ENCODE measurements at regions not wholly inside any gene's neighbourhood (a gene's known extent, or its start where the extent isn't known, plus 50 kb on each side); places are given as distances from the start of the nearest gene placed in this dataset.

DNA sequence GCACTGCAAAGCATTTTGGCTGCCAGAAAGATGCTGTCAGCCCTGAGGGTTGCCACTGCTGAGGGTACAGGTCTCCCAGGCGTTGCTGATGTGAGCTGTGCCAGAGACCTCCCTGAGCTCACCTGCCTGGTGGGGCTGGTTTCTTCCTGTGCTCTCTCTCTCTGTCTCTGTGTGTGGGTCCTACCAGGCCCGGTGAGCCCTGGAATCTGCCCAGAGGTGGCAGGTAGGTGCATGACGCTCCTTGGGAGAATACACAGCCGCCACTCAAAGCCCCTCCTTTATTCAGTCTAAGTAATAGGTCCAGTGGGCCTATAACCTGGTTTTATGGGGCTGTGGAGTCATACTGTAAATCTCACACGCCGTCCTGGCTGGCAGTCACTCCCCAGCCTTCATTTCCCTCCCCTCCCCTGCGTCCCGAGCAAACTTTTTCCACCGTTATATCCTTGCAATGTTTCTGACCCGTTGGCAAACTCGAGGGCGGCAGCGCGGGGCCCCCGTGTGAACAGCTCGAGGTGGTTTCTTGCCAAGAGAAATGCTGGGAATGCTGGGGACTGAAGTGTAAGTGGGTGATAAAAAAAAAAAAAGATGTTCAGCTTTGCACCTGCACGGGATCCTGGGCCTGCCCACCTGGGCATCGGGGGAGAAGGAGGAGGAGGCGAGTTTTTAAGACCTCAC, 245.9 kb downstream of the CRLF2 start:
- FAIRE-seq (no peak), DNase-seq (ENCODE audit: low read depth in 1 of 2, low spot score in 2 of 2) (no peak)
- no peaks in the 10 kb centered on the region for H3K9me3 ChIP-seq (ENCODE audit: insufficient read depth in 2 of 2, low read depth in 1 of 2, low read length in 1 of 2)
- CTCF ChIA-PET (ENCODE audit: partially characterized antibody) = no interaction called here
- no peak overlapping the region for H3K4me2 ChIP-seq (ENCODE audit: insufficient read depth in 1 of 2, low read depth in 2 of 2, low read length in 2 of 2)
- no peak overlapping the region for H3K56ac ChIP-seq (replicated peaks; ENCODE audit: insufficient read length, low read depth, low read length)
- no peak overlapping the region for H3K4me3 ChIP-seq (ENCODE audit: extremely low read depth in 1 of 4, insufficient read depth in 2 of 4, low read depth in 3 of 4, low read length in 4 of 4)
- H3K4ac ChIP-seq (replicated peaks; ENCODE audit: insufficient read length, low read depth, low read length) = no peak overlapping the region
- H3K23me2 ChIP-seq (ENCODE audit: low read depth, low read length) = no peaks in the 10 kb centered on the region
- POLR2A ChIA-PET (ENCODE audit: partially characterized antibody) = no interaction called here
- H3K27ac ChIP-seq (ENCODE audit: low read depth, low read length) = no peak overlapping the region
- peaks cover 0 to 3% (median under 1%) of the 10 kb centered on the region in 4 experiments; a peak in 4 of 7 replicates for H3K4me1 ChIP-seq (replicated peaks in 1 of 4; ENCODE audit: control insufficient read depth in 3 of 4, insufficient read depth in 4 of 4, low read length in 3 of 4)
- H3K9ac ChIP-seq (replicated peaks in 1 of 4; ENCODE audit: extremely low read depth in 1 of 4, low read depth in 3 of 4, low read length in 3 of 4) = no peak overlapping the region
- no peak overlapping the region for H4K91ac ChIP-seq (replicated peaks; ENCODE audit: insufficient read length, low read length)
- H2AK5ac ChIP-seq (ENCODE audit: low read depth, low read length) = no peak overlapping the region
- no peaks in the 10 kb centered on the region for H3K36me3 ChIP-seq (ENCODE audit: control insufficient read depth in 2 of 4, insufficient read depth in 4 of 4, low read length in 3 of 4)
- no peaks in the 10 kb centered on the region for H3K27me3 ChIP-seq (replicated peaks in 1 of 4; ENCODE audit: control insufficient read depth in 3 of 4, extremely low read depth in 1 of 4, insufficient read depth in 3 of 4, low read length in 3 of 4)
- no peak overlapping the region for H4K5ac ChIP-seq (ENCODE audit: insufficient read length, low read depth, low read length)
- no peaks in the 10 kb centered on the region for H4K20me1 ChIP-seq (replicated peaks in 1 of 2; ENCODE audit: control insufficient read depth in 1 of 2, insufficient read depth in 2 of 2, low read length in 2 of 2)
- peak overlapping the region; percentile 48; the same call in 1 of the 2 replicates for H3K18ac ChIP-seq (ENCODE audit: extremely low read depth, low read length)
- no peak for TF ChIP-seq PHF8 (conservative IDR thresholded peaks at IDR 0.05; ENCODE audit: low read depth, low read length)
- no peak for TF ChIP-seq FOSL1 (IDR thresholded peaks at IDR 0.05; ENCODE audit: insufficient read depth, low read depth, low read length)
- no peak for TF ChIP-seq MAFK (IDR thresholded peaks at IDR 0.05; ENCODE audit: low read depth, low read length)
- TF ChIP-seq CREB1 (IDR thresholded peaks at IDR 0.05) = no peak
- no peak for TF ChIP-seq SRF (IDR thresholded peaks at IDR 0.05; ENCODE audit: low read depth, low read length)
- TF ChIP-seq SAP30 (IDR thresholded peaks at IDR 0.05; ENCODE audit: insufficient read depth, insufficient replicate concordance, low read length) = no peak
- no peak overlapping the region for H2BK12ac ChIP-seq (ENCODE audit: low read depth, low read length)
- no peak overlapping the region for H2BK120ac ChIP-seq (replicated peaks; ENCODE audit: low read depth, low read length)
- no peak overlapping the region; the same call in 1 of the 2 replicates for H2BK20ac ChIP-seq (ENCODE audit: low read length)
- no peak overlapping the region for H3K23ac ChIP-seq (ENCODE audit: insufficient read length)
- H2BK5ac ChIP-seq (ENCODE audit: low read depth, low read length) = no peak overlapping the region
- no peak overlapping the region for H4K8ac ChIP-seq (ENCODE audit: extremely low read depth, insufficient read depth, low read length)
- H3K79me2 ChIP-seq (ENCODE audit: control insufficient read depth in 1 of 2, insufficient read depth in 2 of 2, low read length in 2 of 2) = no peaks in the 10 kb centered on the region
- no peaks in the 10 kb centered on the region for H3K79me1 ChIP-seq (ENCODE audit: low read depth, low read length)
- no peak overlapping the region for H3K14ac ChIP-seq (ENCODE audit: insufficient read length)
- H2AFZ ChIP-seq (ENCODE audit: low read length) = no peak overlapping the region
- WGBS, 2 experiments (ENCODE audit: extremely low coverage in 1 of 2, insufficient coverage in 1 of 2, insufficient read length in 1 of 2, insufficient replicate concordance in 2 of 2, low coverage in 1 of 2, low lambda C conversion rate in 2 of 2, missing lambda C conversion rate in 1 of 2) = 92% methylated on average over 16 of the region's 19 CpGs; no CpG with 5 or more reads in 1 of the 2 experiments
- no peak overlapping the region for H2BK15ac ChIP-seq (ENCODE audit: low read length)

All from H1 (cell line).